Muscle of leg (tissue), 3 donors: ENCODE measurements at regions not wholly inside any gene's neighbourhood (a gene's known extent, or its start where the extent isn't known, plus 50 kb on each side); places are given as distances from the start of the nearest gene placed in this dataset.
"Not testable (repeated sequence)": the region's sequence is repeated elsewhere in the genome, so short reads cannot be mapped to it uniquely, and the experiment has no call there.

Experiments
- DNase-seq: peaks from one replicate; pipeline ENCODE4 v3.0.0; 2013
- H3K27ac ChIP-seq: one replicate; pipeline ENCODE4 v1.5.1; 2013; ENCODE audit warnings: mild to moderate bottlenecking, low read length, control low read depth
- H3K27me3 ChIP-seq: one replicate; pipeline ENCODE4 v1.6.1; 2013; ENCODE audit warnings: low read length; ENCODE audit not compliant: control insufficient read depth, insufficient read depth
- H3K36me3 ChIP-seq: one replicate; pipeline ENCODE4 v1.6.1; 2013; ENCODE audit warnings: low read length; ENCODE audit not compliant: control insufficient read depth, insufficient read depth
- H3K4me1 ChIP-seq: one replicate; pipeline ENCODE4 v1.6.1; 2013; ENCODE audit warnings: low read length; ENCODE audit not compliant: control insufficient read depth, insufficient read depth
- H3K4me3 ChIP-seq: one replicate; pipeline ENCODE4 v1.5.1; 2013; ENCODE audit warnings: low read length, control low read depth
- H3K9me3 ChIP-seq: replicated peaks from 2 replicates; pipeline ENCODE4 v1.6.1; 2013; ENCODE audit warnings: low read depth, low read length; ENCODE audit not compliant: control insufficient read depth
- WGBS: methylation state at CpG from one replicate; pipeline ENCODE4 v1.1.5; 2013; ENCODE audit warnings: missing lambda C conversion rate; ENCODE audit not compliant: insufficient coverage; 5-methylcytosine and 5-hydroxymethylcytosine counted together

DNA sequence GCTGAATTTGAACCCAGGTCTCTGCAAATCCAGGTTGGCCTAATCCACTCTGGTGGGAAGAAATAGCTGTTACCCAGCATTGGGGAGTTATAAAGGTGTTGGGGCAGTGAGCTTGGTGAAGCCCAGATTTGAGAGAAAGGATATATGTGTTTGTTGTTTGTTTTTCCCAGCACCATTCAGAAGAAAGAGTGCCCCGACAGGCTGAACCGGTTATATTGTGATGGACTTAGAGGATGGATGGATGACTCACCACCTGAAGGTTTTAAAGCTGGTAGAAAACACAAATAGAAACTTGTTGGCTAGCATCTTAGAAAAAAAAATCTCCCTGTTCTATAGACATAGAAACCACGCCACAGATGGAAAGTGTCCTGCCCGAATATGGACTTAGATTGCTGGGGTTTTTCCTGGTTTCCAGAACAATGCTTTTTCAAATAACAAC is 404.6 kb downstream of the MED13L start:
- no CpG with 5 or more reads among the region's 4 CpGs for WGBS
- DNase-seq, result no peak
- no peak overlapping the region for H3K27ac ChIP-seq
- no peak overlapping the region for H3K4me3 ChIP-seq
- H3K36me3 ChIP-seq, result no peaks in the 10 kb centered on the region
- no peaks in the 10 kb centered on the region for H3K9me3 ChIP-seq
- H3K27me3 ChIP-seq, result peaks cover 5% of the 10 kb centered on the region
- peaks cover 8% of the 10 kb centered on the region for H3K4me1 ChIP-seq

DNA sequence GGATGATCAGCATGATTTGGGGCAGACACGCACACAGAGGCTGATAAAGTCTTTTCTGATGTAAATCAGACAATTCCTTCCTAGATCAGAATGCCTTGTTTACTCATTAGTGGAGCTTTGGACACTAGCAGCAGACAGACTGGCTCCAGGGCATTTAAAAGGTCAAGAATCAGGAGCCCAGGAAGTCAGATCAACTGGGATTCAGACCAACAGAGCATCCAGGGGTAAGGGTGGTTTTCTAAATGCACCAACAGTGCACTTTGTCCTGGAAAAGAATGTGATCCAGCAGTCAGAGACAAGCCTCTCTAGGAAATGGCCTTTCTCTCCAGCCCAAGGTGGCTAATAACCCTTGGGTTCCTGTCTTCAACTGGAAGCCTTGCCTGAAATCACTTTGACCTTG is 405.3 kb downstream of the MED13L start:
- H3K36me3 ChIP-seq, result no peaks in the 10 kb centered on the region
- H3K9me3 ChIP-seq, result no peaks in the 10 kb centered on the region
- peaks cover 8% of the 10 kb centered on the region for H3K4me1 ChIP-seq
- H3K27me3 ChIP-seq, result peaks cover 6% of the 10 kb centered on the region
- no peak overlapping the region for H3K27ac ChIP-seq
- DNase-seq, result no peak
- no peak overlapping the region for H3K4me3 ChIP-seq
- WGBS, result no CpG with 5 or more reads among the region's 1 CpG

DNA sequence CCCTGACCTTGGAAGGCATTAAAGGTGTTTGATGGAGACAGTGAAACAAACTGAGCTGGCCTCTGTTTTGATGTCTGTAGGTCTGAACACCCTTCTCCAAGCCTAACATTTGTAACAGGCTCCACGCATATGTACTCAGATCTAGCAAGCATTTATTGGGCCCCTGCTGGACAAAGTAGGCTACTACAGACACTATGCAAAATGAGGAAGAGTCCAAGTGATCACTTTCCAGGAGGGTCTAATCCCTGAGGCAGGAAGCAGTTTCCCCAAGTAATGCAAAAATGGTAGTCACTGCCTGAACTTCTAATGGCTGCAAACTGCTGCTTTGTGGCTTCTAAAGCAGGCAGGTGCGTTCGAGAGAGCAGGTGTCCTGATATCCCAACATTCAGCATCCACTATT is 405.8 kb downstream of the MED13L start:
- Histone ChIP-seq H3K4me1 (peaks cover 8% of the 10 kb centered on the region), H3K4me3 (no peak overlapping the region), H3K36me3 (no peaks in the 10 kb centered on the region), H3K27ac (no peak overlapping the region), H3K27me3 (peaks cover 6% of the 10 kb centered on the region), H3K9me3 (no peaks in the 10 kb centered on the region)
- WGBS, result 36% methylated on average over 2 of the region's 3 CpGs
- DNase-seq, result peak; percentile 10

DNA sequence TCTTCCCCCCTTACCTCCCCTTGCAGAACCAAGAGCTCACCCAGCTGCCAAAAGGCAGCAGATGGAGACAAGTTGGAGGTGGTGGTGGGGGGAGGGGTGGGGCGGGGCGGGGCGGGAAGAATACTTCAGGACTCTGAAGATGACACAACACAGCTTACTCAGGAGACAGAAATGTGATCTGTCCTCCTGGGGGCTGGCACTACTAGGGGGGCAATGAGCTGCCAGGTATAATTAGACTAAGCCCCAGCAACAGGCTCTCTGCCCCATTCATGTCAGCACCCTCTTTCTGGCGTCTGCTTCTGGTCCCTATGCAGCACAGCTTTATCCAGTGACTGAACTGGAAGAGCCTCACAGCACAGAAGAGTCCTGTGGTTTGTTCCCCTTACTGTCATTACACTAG is 407.0 kb downstream of the MED13L start:
- H3K36me3 ChIP-seq, result no peaks in the 10 kb centered on the region
- no peak overlapping the region for H3K27ac ChIP-seq
- WGBS, result no CpG with 5 or more reads among the region's 4 CpGs

DNA sequence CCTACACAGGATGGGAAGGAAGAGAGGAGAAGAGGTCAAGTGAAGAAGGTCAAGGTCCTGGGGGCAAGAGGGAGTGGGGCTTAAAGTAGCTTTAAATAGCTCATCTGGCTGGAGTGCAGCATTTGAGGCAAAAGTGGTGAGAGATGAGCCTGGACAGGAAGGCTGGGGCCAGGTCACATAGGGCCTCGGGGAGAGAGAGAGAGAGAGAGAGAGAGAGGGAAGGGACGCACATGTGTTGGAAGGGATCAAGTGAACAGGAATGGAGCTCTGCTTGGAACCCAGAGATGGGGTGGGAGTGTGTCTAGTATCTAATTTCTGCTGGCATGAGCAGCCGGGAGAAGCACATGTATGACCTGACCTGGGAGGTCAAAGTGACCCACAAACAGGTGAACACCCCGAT is 407.5 kb downstream of the MED13L start:
- H3K36me3 ChIP-seq, result no peaks in the 10 kb centered on the region
- no peak overlapping the region for H3K27ac ChIP-seq
- peaks cover 6% of the 10 kb centered on the region for H3K27me3 ChIP-seq
- DNase-seq, result peak; percentile 37
- peaks cover 8% of the 10 kb centered on the region for H3K4me1 ChIP-seq
- no peak overlapping the region for H3K4me3 ChIP-seq
- H3K9me3 ChIP-seq, result no peaks in the 10 kb centered on the region
- WGBS, result 31% methylated on average over 3 of the region's 4 CpGs

More for the DNA sequence above, 407.0 kb downstream of the MED13L start:
- Histone ChIP-seq H3K4me1 (peaks cover 8% of the 10 kb centered on the region), H3K9me3 (no peaks in the 10 kb centered on the region), H3K4me3 (no peak overlapping the region), H3K27me3 (peaks cover 6% of the 10 kb centered on the region)
- DNase-seq, result no peak

DNA sequence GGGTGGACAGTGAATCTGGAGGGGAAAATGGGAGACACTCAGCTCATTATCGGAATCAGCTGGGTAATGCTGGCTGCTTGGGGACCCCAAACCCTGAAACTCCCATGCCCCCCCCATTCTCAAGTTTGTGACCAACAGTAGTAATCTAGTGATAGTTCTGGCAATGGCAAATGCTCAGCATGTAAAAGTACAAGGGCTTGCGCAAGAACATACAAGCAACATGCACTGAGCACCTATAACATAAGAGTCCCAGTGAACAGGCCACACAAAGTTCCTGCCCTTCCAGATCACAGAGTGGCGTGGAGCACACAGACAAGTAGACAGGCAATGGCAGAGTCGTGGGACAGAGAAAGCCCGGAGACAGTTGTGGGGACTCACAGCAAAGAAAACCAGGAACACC is 407.9 kb downstream of the MED13L start:
- 57% methylated on average over 3 of the region's 5 CpGs for WGBS
- no peaks in the 10 kb centered on the region for H3K36me3 ChIP-seq

DNA sequence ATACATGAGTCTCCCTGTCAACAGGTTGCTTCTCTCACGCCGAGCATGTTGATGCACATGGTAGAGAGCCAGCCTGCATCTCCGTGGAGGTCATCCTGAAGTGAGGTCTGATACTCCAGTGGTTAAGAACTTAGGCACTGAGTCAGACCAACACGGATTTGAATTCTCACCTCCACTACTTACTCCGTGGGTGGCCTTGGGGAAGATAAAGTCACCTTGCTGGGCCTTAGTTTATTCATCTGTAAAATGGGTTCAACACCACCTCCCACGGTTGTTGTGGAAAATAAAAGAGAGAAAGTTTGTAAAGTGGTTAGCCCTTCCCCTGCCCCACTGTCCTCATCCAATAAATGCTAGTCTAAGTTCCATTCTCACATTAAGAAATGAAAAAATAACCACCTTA is 408.9 kb downstream of the MED13L start:
- Histone ChIP-seq H3K27me3 (peaks cover 6% of the 10 kb centered on the region), H3K4me3 (no peak overlapping the region), H3K27ac (no peak overlapping the region), H3K9me3 (no peaks in the 10 kb centered on the region), H3K36me3 (no peaks in the 10 kb centered on the region), H3K4me1 (peaks cover 8% of the 10 kb centered on the region)
- no peak for DNase-seq
- WGBS, result 92% methylated on average over 2 of the region's 6 CpGs

More for the DNA sequence above, 407.9 kb downstream of the MED13L start:
- peaks cover 6% of the 10 kb centered on the region for H3K27me3 ChIP-seq
- H3K27ac ChIP-seq, result no peak overlapping the region
- no peaks in the 10 kb centered on the region for H3K9me3 ChIP-seq
- H3K4me3 ChIP-seq, result no peak overlapping the region
- DNase-seq, result no peak
- peaks cover 8% of the 10 kb centered on the region for H3K4me1 ChIP-seq

DNA sequence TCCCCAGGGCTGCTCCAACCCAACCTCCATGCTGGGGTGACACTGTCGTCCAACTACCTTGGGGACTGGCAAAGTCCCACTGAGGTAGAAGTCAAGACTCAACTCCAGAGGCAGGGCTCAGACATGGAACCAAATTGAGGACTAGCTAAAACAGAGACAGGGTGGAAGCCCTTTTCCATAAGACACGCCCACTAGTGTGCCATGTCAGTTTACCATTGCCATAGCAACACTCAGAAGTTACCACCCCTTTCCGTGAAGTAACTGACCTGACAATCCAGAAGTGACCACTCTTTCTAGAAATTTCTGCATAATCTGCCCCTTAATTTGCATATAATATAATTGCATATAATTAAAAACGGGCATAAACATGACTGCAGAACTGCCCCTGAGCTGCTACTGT is 409.6 kb downstream of the MED13L start:
- peaks cover 6% of the 10 kb centered on the region for H3K27me3 ChIP-seq
- 73% methylated on average over 2 of the region's 4 CpGs for WGBS
- H3K27ac ChIP-seq, result no peak overlapping the region
- DNase-seq, result no peak
- H3K9me3 ChIP-seq, result no peaks in the 10 kb centered on the region
- peaks cover 8% of the 10 kb centered on the region for H3K4me1 ChIP-seq
- no peak overlapping the region for H3K4me3 ChIP-seq
- H3K36me3 ChIP-seq, result no peaks in the 10 kb centered on the region

DNA sequence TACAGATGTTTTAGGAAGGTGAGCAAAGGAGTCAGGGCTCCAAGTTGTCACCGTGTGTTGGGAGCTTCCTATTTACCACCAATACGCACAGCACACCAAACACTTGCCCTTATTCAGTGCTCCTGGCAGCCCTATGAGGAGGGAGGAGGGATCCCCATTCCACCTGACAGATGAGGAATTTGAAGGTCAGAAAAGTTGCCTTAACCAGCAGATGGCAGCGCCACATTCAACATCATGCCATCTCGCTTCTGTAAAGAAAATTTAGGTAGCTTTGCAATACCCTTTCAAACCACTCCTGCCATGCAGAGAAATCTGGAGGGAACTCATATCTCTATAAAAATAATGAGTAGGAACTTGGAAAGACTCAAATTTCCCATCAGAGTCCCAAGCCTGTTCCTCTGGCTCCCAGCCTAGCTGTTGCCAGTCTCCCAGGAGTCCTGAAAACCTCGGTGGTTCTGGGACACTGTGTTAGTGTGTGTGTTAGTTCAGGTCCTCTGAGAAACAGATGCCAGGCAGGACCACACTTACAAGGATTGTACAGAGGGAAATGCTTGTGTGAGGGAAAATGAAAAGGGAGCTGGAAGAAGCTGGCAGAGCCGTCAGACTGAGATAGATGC is 410.5 kb downstream of the MED13L start:
- Histone ChIP-seq H3K27me3 (peaks cover 4% of the 10 kb centered on the region), H3K36me3 (no peaks in the 10 kb centered on the region), H3K4me3 (no peak overlapping the region), H3K4me1 (peaks cover 8% of the 10 kb centered on the region), H3K27ac (no peak overlapping the region), H3K9me3 (no peaks in the 10 kb centered on the region)
- WGBS, result 21% methylated on average over 2 of the region's 6 CpGs
- DNase-seq, result no peak

DNA sequence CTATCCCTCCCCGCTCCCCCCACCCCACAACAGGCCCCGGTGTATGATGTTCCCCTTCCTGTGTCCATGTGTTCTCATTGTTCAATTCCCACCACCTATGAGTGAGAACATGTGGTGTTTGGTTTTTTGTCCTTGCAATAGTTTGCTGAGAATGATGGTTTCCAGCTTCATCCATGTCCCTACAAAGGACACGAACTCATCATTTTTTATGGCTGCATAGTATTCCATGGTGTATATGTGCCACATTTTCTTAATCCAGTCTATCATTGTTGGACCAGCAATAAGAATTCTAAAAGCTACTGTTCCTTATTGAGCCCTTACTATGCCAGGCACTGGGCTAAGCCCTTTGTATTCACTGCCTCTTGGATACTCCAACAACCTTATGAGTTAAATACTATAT is 411.2 kb downstream of the MED13L start:
- H3K9me3 ChIP-seq, H3K27ac ChIP-seq, H3K4me3 ChIP-seq, H3K36me3 ChIP-seq, H3K4me1 ChIP-seq, H3K27me3 ChIP-seq, DNase-seq: not testable (repeated sequence)
- no CpG with 5 or more reads among the region's 3 CpGs for WGBS

DNA sequence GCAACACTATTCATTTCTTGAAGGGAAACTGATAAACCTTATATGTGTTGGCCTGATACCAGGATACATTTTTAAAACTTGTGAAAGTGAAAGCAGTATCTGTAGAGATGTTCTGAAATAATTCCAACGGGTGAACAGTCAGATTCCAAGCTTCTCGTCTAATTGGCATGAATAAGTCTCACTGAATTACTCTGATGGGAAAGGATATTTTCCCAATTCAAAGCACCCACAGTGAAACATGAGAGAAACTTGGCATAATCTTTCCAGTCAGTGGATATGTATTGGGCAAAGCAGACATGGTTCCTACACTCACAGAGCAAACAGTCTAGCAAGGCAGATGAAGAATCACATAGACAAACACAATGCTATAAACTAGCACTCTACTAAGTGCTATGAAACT is 413.1 kb downstream of the MED13L start:
- Histone ChIP-seq H3K4me3 (no peak overlapping the region), H3K27me3 (peaks cover 4% of the 10 kb centered on the region), H3K27ac (no peak overlapping the region), H3K36me3 (no peaks in the 10 kb centered on the region), H3K4me1 (peaks cover 2% of the 10 kb centered on the region), H3K9me3 (no peaks in the 10 kb centered on the region)
- 0% methylated on average over 1 of the region's 2 CpGs for WGBS
- DNase-seq, result peak; percentile 37
